DND-41 (cell line): ENCODE measurements at regions not wholly inside any gene's neighbourhood (a gene's known extent, or its start where the extent isn't known, plus 50 kb on each side); places are given as distances from the start of the nearest gene placed in this dataset.

Experiments used
- EZH2 ChIP-seq: IDR thresholded peaks from 3 replicates; pipeline ENCODE4 v1.6.1; 2012; ENCODE audit warnings: borderline replicate concordance, low read depth, mild to moderate bottlenecking, moderate library complexity, low read length, inconsistent platforms; ENCODE audit not compliant: severe bottlenecking
- TF ChIP-seq, protein P1 (sequence below): IDR thresholded peaks from 2 replicates; pipeline ENCODE4 v1.5.1; 2012; ENCODE audit warnings: borderline replicate concordance, low read length, moderate library complexity, mild to moderate bottlenecking; ENCODE audit not compliant: poor library complexity, severe bottlenecking; ENCODE audit errors: extremely low read depth

DNA sequence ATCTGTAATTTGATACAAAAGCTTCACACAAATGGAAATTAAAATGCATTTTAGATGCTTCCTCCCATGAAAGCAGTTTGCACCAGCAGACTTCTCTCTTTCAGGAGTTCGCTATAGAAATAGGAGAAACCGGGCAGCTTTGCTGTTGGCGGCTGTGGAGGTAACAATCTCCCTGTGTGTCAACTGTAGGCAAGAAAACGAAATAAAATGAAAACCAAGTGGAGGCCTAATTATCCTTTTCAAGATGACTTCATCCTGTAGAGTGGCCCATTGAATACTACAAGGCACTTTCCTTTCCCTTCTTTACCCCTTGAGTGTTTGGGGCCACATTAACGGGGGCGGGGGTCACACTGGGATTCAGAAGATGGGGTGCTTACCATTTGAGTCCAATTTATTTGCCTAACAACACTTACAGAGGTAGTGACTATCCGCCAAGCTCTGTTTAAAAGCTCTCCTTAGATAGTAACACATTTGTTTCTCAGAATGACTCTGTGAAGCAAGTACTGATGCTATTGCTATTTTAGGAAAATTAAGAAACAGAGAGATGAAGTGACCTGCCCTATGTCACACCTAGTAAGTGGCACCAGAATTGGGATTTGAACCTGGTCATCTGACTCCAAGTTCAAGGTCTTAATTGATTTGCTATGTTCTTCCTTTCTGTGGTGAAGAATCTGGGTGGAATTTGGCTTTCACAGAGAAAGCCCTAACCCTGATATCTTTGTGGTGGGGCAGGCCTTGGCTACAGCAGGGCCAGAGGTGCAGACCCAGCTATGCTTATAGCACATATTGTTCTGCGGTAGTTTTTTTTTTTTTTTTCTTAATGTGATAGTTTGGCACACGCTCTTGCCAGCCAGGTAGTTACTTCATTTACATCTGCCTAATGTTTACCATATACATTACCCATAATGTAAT is 125.5 kb upstream of the MPHOSPH6 start:
- TF ChIP-seq, protein P1, sequence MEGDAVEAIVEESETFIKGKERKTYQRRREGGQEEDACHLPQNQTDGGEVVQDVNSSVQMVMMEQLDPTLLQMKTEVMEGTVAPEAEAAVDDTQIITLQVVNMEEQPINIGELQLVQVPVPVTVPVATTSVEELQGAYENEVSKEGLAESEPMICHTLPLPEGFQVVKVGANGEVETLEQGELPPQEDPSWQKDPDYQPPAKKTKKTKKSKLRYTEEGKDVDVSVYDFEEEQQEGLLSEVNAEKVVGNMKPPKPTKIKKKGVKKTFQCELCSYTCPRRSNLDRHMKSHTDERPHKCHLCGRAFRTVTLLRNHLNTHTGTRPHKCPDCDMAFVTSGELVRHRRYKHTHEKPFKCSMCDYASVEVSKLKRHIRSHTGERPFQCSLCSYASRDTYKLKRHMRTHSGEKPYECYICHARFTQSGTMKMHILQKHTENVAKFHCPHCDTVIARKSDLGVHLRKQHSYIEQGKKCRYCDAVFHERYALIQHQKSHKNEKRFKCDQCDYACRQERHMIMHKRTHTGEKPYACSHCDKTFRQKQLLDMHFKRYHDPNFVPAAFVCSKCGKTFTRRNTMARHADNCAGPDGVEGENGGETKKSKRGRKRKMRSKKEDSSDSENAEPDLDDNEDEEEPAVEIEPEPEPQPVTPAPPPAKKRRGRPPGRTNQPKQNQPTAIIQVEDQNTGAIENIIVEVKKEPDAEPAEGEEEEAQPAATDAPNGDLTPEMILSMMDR: no peak
- no peak for TF ChIP-seq EZH2
